ENCODE measurements at regions not wholly inside any gene's neighbourhood (a gene's known extent, or its start where the extent isn't known, plus 50 kb on each side); places are given as distances from the start of the nearest gene placed in this dataset.

DNA sequence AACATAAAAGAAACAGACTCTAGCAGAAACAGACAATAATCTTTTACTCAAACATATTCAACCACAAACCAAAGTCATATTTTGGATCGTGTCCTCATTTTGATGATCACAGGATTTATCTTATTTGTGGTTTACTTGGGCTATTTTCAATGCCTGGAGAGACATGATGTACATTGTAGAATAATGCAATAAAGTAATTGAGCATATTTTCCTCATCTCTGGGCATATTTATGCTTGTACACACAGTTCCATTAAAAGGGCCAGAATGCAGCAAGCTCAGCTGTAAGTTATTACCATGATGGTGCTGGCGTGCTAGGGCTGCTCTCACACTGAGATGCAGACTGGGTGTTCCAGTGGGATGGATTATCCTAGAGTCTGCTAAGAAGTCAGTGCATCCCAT lies 456.7 kb downstream of the TLE4 start (continued):
- TF ChIP-seq ZNF518B (CRISPR knock-in tag; IDR thresholded peaks at IDR 0.05) (no peak), THAP7 (CRISPR knock-in tag; IDR thresholded peaks at IDR 0.05) (no peak)

GRCh38 chr9:80025796-80026520 lies 454.2 kb downstream of the TLE4 start:
- FAIRE-seq = no peak
- intact Hi-C loops (cut with micrococcal nuclease) = no loop called here
- BruUV-seq (replicated peaks) = no TSS peak
- no peaks in the 10 kb centered on the region for H3K79me2 ChIP-seq (ENCODE audit: control insufficient read depth, insufficient read depth, low read length)
- H3K9me1 ChIP-seq (ENCODE audit: control insufficient read depth, insufficient read depth, low read length) = no peaks in the 10 kb centered on the region
- no peak for ATAC-seq
- no peak for DNase-seq (ENCODE audit: extremely low read depth in 1 of 4, low spot score in 3 of 4)
- POLR2A ChIA-PET = no interaction called here
- H3K9ac ChIP-seq (ENCODE audit: insufficient read depth in 1 of 2, low read depth in 2 of 2, low read length in 2 of 2) = no peak overlapping the region
- no peaks in the 10 kb centered on the region for H4K20me1 ChIP-seq (replicated peaks; ENCODE audit: control insufficient read depth, insufficient read depth, low read length)
- H3K4me1 ChIP-seq (replicated peaks in 1 of 2; ENCODE audit: control insufficient read depth in 2 of 2, insufficient read depth in 2 of 2, low read length in 2 of 2) = no peaks in the 10 kb centered on the region
- H3K27me3 ChIP-seq (ENCODE audit: control insufficient read depth in 2 of 2, insufficient read depth in 2 of 2, low read length in 2 of 2) = no peaks in the 10 kb centered on the region
- no peaks in the 10 kb centered on the region for H3K36me3 ChIP-seq (ENCODE audit: control insufficient read depth, insufficient read depth, low read length)
- in situ Hi-C loops (cut with MboI) = no loop called here
- CTCF ChIA-PET (ENCODE audit: low intra/inter-chr PET ratio) = no interaction called here
- TF ChIP-seq BRD9 (IDR thresholded peaks at IDR 0.05; ENCODE audit: low read depth, partially characterized antibody) = no peak
- no peak for TF ChIP-seq KLF16 (IDR thresholded peaks at IDR 0.05)
- H3K4me2 ChIP-seq (ENCODE audit: insufficient read depth, low read length) = no peak overlapping the region
- no peak overlapping the region for H3K27ac ChIP-seq (ENCODE audit: extremely low read depth, low read depth, low read length)
- no peak overlapping the region for H3K4me3 ChIP-seq
- H3K9me3 ChIP-seq (replicated peaks; ENCODE audit: control insufficient read depth, insufficient read depth, low read depth, low read length) = no peaks in the 10 kb centered on the region
- WGBS (ENCODE audit: insufficient coverage, low coverage, missing lambda C conversion rate) = 0% methylated on average over 4 of the region's 5 CpGs
- H2AFZ ChIP-seq (ENCODE audit: low read depth, low read length) = no peak overlapping the region
